H1 (cell line): ENCODE measurements at regions not wholly inside any gene's neighbourhood (a gene's known extent, or its start where the extent isn't known, plus 50 kb on each side); places are given as distances from the start of the nearest gene placed in this dataset.

Source experiments
- CTCF ChIA-PET: fragments of 300-600 bp; sonication (Branson Sonifier 250); formaldehyde crosslinking; loops from one replicate; lab custom pipeline; 2021; ENCODE audit not compliant: partially characterized antibody; lab: Charles Lee
- POLR2A ChIA-PET: fragments of 300-600 bp; sonication (Branson Sonifier 250); formaldehyde crosslinking; loops from one replicate; lab custom pipeline; 2021; ENCODE audit warnings: inconsistent platforms; ENCODE audit not compliant: partially characterized antibody; lab: Charles Lee
- DNase-seq, 2 experiments: peaks; one replicate each; pipeline versions ENCODE4 v3.0.0 to v3.0.0-alpha.2; 2010 to 2022; ENCODE audit warnings: low spot score in 2 of 2, low read depth in 1 of 2, mixed read lengths in 1 of 2
- FAIRE-seq: peaks from 2 replicates; lab custom pipeline; 2011; peaks lifted over from hg19 to GRCh38; lab: Jason Lieb, UNC
- H2AFZ ChIP-seq: 2 replicates; pipeline ENCODE4 v1.8.1; 2012; ENCODE audit warnings: low read length, inconsistent platforms
- H2AK5ac ChIP-seq: 2 replicates; pipeline ENCODE4 v1.6.1; 2013; ENCODE audit warnings: low read depth, low read length
- H2BK120ac ChIP-seq: replicated peaks from 2 replicates; pipeline ENCODE3; 2013; ENCODE audit warnings: low read depth, low read length, inconsistent platforms
- H2BK12ac ChIP-seq: 2 replicates; pipeline ENCODE4 v1.6.1; 2013; ENCODE audit warnings: low read depth, low read length
- H2BK15ac ChIP-seq: 2 replicates; pipeline ENCODE4 v1.6.1; 2013; ENCODE audit warnings: low read length
- H2BK20ac ChIP-seq: 2 replicates; pipeline ENCODE4 v1.6.1; 2013; ENCODE audit warnings: low read length
- H2BK5ac ChIP-seq: 2 replicates; pipeline ENCODE4 v1.6.1; 2013; ENCODE audit warnings: low read depth, low read length
- H3K14ac ChIP-seq: 2 replicates; pipeline ENCODE4 v1.6.1; 2013; ENCODE audit warnings: inconsistent platforms; ENCODE audit not compliant: insufficient read length
- H3K18ac ChIP-seq: 2 replicates; pipeline ENCODE4 v1.6.1; 2013; ENCODE audit warnings: low read length; ENCODE audit errors: extremely low read depth
- H3K23ac ChIP-seq: 2 replicates; pipeline ENCODE4 v1.6.1; 2013; ENCODE audit warnings: inconsistent platforms; ENCODE audit not compliant: insufficient read length
- H3K23me2 ChIP-seq: 2 replicates; pipeline ENCODE4 v1.6.1; 2013; ENCODE audit warnings: low read depth, low read length
- H3K27ac ChIP-seq: 2 replicates; pipeline ENCODE4 v1.6.1; 2011; ENCODE audit warnings: low read depth, low read length, inconsistent platforms
- H3K27me3 ChIP-seq, 4 experiments: replicated peaks in 1 of 4; 1 replicate in 1 of 4; 2 replicates in 3 of 4; pipeline versions ENCODE4 v1.6.1 to v1.8.1; 2011 to 2013; ENCODE audit warnings: low read length in 3 of 4, mild to moderate bottlenecking in 3 of 4, inconsistent platforms in 2 of 4, mixed read lengths in 2 of 4, moderate library complexity in 1 of 4; ENCODE audit not compliant: control insufficient read depth in 3 of 4, insufficient read depth in 3 of 4; ENCODE audit errors: extremely low read depth in 1 of 4
- H3K36me3 ChIP-seq, 4 experiments: 2 replicates each; pipeline versions ENCODE4 v1.6.1 to v1.8.1; 2011 to 2013; ENCODE audit warnings: mild to moderate bottlenecking in 4 of 4, low read length in 3 of 4, moderate library complexity in 2 of 4, control low read depth in 1 of 4, inconsistent platforms in 1 of 4; ENCODE audit not compliant: insufficient read depth in 4 of 4, control insufficient read depth in 2 of 4
- H3K4ac ChIP-seq: replicated peaks from 2 replicates; pipeline ENCODE3; 2013; ENCODE audit warnings: low read length, low read depth, mixed read lengths, inconsistent platforms; ENCODE audit not compliant: insufficient read length
- H3K4me1 ChIP-seq, 4 experiments: replicated peaks in 1 of 4; 1 replicate in 1 of 4; 2 replicates in 3 of 4; pipeline versions ENCODE4 v1.6.1 to v1.8.1; 2011 to 2013; ENCODE audit warnings: low read length in 3 of 4, inconsistent platforms in 2 of 4, mixed read lengths in 1 of 4; ENCODE audit not compliant: insufficient read depth in 4 of 4, control insufficient read depth in 3 of 4
- H3K4me2 ChIP-seq, 2 experiments: 2 replicates each; pipeline versions ENCODE4 v1.6.1 to v1.8.1; 2011 to 2013; ENCODE audit warnings: low read depth in 2 of 2, low read length in 2 of 2, control low read depth in 1 of 2, inconsistent platforms in 1 of 2, mild to moderate bottlenecking in 1 of 2; ENCODE audit not compliant: insufficient read depth in 1 of 2
- H3K4me3 ChIP-seq, 4 experiments: fragments of 200-600, 300-600 bp in 1 of 4; sonication (generic), shearing (Covaris generic), sonication (Bioruptor Twin) in 1 of 4; 2 replicates each; pipeline versions ENCODE4 v1.5.1 to v1.8.1; 2011 to 2016; ENCODE audit warnings: low read length in 4 of 4, low read depth in 3 of 4, control low read depth in 2 of 4, inconsistent platforms in 2 of 4, mild to moderate bottlenecking in 2 of 4, mixed read lengths in 1 of 4, moderate library complexity in 1 of 4; ENCODE audit not compliant: insufficient read depth in 2 of 4; ENCODE audit errors: extremely low read depth in 1 of 4
- H3K56ac ChIP-seq: replicated peaks from 2 replicates; pipeline ENCODE3; 2013; ENCODE audit warnings: low read depth, mild to moderate bottlenecking, mixed read lengths, low read length, inconsistent platforms; ENCODE audit not compliant: insufficient read length
- H3K79me1 ChIP-seq: 2 replicates; pipeline ENCODE4 v1.6.1; 2013; ENCODE audit warnings: low read depth, low read length, control low read depth
- H3K79me2 ChIP-seq, 2 experiments: 2 replicates each; pipeline versions ENCODE4 v1.6.1 to v1.8.1; 2012 to 2013; ENCODE audit warnings: low read length in 2 of 2, mild to moderate bottlenecking in 2 of 2, inconsistent platforms in 1 of 2; ENCODE audit not compliant: insufficient read depth in 2 of 2, control insufficient read depth in 1 of 2
- H3K9ac ChIP-seq, 4 experiments: replicated peaks in 1 of 4; 1 replicate in 1 of 4; 2 replicates in 3 of 4; pipeline versions ENCODE4 v1.6.1 to v1.8.1; 2011 to 2013; ENCODE audit warnings: low read depth in 3 of 4, low read length in 3 of 4, control low read depth in 2 of 4, mild to moderate bottlenecking in 2 of 4, moderate library complexity in 2 of 4, inconsistent platforms in 1 of 4; ENCODE audit errors: extremely low read depth in 1 of 4
- H3K9me3 ChIP-seq, 2 experiments: 2 replicates each; pipeline versions ENCODE4 v1.6.1 to v1.8.1; 2012 to 2013; ENCODE audit warnings: mild to moderate bottlenecking in 2 of 2, moderate library complexity in 2 of 2, control low read depth in 1 of 2, inconsistent platforms in 1 of 2, low read depth in 1 of 2, low read length in 1 of 2, mixed read lengths in 1 of 2; ENCODE audit not compliant: insufficient read depth in 2 of 2
- H4K20me1 ChIP-seq, 2 experiments: replicated peaks in 1 of 2; 2 replicates each; pipeline versions ENCODE3 to v1.8.1; 2011 to 2013; ENCODE audit warnings: inconsistent platforms in 2 of 2, low read length in 2 of 2, mild to moderate bottlenecking in 1 of 2; ENCODE audit not compliant: insufficient read depth in 2 of 2, control insufficient read depth in 1 of 2
- H4K5ac ChIP-seq: 2 replicates; pipeline ENCODE4 v1.6.1; 2013; ENCODE audit warnings: low read length, low read depth, mixed read lengths, inconsistent platforms; ENCODE audit not compliant: insufficient read length
- H4K8ac ChIP-seq: 2 replicates; pipeline ENCODE4 v1.8.0; 2013; ENCODE audit warnings: mild to moderate bottlenecking, moderate library complexity, low read length, inconsistent platforms; ENCODE audit not compliant: insufficient read depth; ENCODE audit errors: extremely low read depth
- H4K91ac ChIP-seq: replicated peaks from 2 replicates; pipeline ENCODE3; 2013; ENCODE audit warnings: low read length, mixed read lengths, inconsistent platforms; ENCODE audit not compliant: insufficient read length
- CBX5 ChIP-seq: fragments of 300-800, 300-1000 bp; sonication (generic); IDR thresholded peaks from 2 replicates; pipeline ENCODE4 v1.7.1; 2016; ENCODE audit warnings: antibody characterized with exemption, low read length, low read depth
- CEBPB ChIP-seq: IDR thresholded peaks from 2 replicates; pipeline ENCODE4 v1.6.1; 2012; ENCODE audit warnings: low read depth, low read length
- JUN ChIP-seq: IDR thresholded peaks from 2 replicates; pipeline ENCODE4 v1.6.1; 2011; ENCODE audit warnings: low read depth, mild to moderate bottlenecking, improper control_type of control experiment, low read length
- NRF1 ChIP-seq: IDR thresholded peaks from 2 replicates; pipeline ENCODE4 v1.6.1; 2011; ENCODE audit warnings: mild to moderate bottlenecking, low read depth, low read length, improper control_type of control experiment
- POLR2AphosphoS5 ChIP-seq: IDR thresholded peaks from 2 replicates; pipeline ENCODE4 v1.6.1; 2011; ENCODE audit warnings: low read depth, low read length
- RBBP5 ChIP-seq: IDR thresholded peaks from 2 replicates; pipeline ENCODE4 v1.7.1; 2012; ENCODE audit warnings: low read depth, mild to moderate bottlenecking, inconsistent platforms, low read length, moderate library complexity, borderline replicate concordance
- SP4 ChIP-seq: IDR thresholded peaks from 2 replicates; pipeline ENCODE4 v1.6.1; 2012; ENCODE audit warnings: low read length, inconsistent platforms
- SRF ChIP-seq: IDR thresholded peaks from 2 replicates; pipeline ENCODE4 v1.6.1; 2011; ENCODE audit warnings: mild to moderate bottlenecking, low read depth, low read length, moderate library complexity
- WGBS, 2 experiments: shearing (Covaris generic) in 1 of 2; methylation state at CpG; one replicate each; pipeline versions ENCODE4 v1.1.6 to v1.1.7; 2013 to 2015; ENCODE audit warnings: low lambda C conversion rate in 2 of 2, mixed read lengths in 2 of 2, inconsistent platforms in 1 of 2, low coverage in 1 of 2, missing lambda C conversion rate in 1 of 2; ENCODE audit not compliant: insufficient replicate concordance in 2 of 2, insufficient coverage in 1 of 2, insufficient read length in 1 of 2; ENCODE audit errors: extremely low coverage in 1 of 2, missing lambda C conversion rate in 1 of 2; 5-methylcytosine and 5-hydroxymethylcytosine counted together
- TF ChIP-seq, protein P1 (sequence below): IDR thresholded peaks from 2 replicates; pipeline ENCODE4 v1.6.1; 2012; ENCODE audit warnings: low read length, inconsistent platforms
- TF ChIP-seq, protein P2 (sequence below), 3 experiments: IDR thresholded peaks; 1 replicate in 2 of 3; 2 replicates in 1 of 3; pipeline versions ENCODE4 v1.5.1 to v1.6.1; 2011; ENCODE audit warnings: low read length in 3 of 3, mild to moderate bottlenecking in 3 of 3, inconsistent platforms in 2 of 3, low read depth in 1 of 3, moderate library complexity in 1 of 3; ENCODE audit not compliant: insufficient read depth in 1 of 3; ENCODE audit errors: control extremely low read depth in 1 of 3

DNA sequence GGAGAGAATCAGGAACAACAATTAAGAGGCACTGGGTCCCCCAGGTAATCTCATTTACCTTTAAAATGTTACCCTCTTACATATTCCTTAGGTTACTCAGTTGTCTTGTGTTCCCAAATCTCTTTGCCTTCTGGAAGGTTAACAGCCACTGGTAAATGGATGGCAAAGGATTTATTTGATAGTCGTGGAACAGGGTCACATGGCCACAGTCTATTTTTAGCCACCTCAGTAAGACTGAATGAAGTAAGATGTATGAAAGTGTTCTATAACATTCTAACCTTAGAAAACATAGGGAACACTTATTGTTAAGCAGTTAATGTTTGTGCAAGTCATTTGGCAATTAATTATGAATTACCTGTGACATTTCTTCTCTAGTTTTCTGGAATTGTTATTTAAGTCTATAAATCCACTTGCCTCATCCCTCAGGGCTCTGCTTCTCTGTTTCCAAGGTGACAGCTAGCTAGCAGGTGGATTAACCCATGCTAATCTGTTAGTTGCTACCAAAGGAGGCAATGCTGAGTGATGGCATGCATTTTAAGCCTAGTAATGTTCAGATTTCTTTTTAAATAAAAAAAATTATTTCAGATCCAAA, 211.0 kb downstream of the PIK3C3 start:
- no peak overlapping the region for H2BK15ac ChIP-seq

More for the DNA sequence above, 211.0 kb downstream of the PIK3C3 start:
- ChIA-PET POLR2A (no interaction called here), CTCF (interaction anchor here (1.2 kb wide), 1 partner anchor 52 kb away, joined by 3 read pairs; no protein-coding TSS in a partner anchor)
- H3K4me1 ChIP-seq: no peaks in the 10 kb centered on the region
- no peak overlapping the region for H2BK20ac ChIP-seq
- no peak overlapping the region for H3K4ac ChIP-seq
- H3K4me2 ChIP-seq: no peak overlapping the region
- TF ChIP-seq POLR2AphosphoS5 (no peak), SRF (no peak), SP4 (no peak), RBBP5 (no peak), CEBPB (no peak), JUN (no peak), CBX5 (no peak), NRF1 (no peak)
- TF ChIP-seq, protein P1, sequence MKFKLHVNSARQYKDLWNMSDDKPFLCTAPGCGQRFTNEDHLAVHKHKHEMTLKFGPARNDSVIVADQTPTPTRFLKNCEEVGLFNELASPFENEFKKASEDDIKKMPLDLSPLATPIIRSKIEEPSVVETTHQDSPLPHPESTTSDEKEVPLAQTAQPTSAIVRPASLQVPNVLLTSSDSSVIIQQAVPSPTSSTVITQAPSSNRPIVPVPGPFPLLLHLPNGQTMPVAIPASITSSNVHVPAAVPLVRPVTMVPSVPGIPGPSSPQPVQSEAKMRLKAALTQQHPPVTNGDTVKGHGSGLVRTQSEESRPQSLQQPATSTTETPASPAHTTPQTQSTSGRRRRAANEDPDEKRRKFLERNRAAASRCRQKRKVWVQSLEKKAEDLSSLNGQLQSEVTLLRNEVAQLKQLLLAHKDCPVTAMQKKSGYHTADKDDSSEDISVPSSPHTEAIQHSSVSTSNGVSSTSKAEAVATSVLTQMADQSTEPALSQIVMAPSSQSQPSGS: no peak
- TF ChIP-seq, protein P2, sequence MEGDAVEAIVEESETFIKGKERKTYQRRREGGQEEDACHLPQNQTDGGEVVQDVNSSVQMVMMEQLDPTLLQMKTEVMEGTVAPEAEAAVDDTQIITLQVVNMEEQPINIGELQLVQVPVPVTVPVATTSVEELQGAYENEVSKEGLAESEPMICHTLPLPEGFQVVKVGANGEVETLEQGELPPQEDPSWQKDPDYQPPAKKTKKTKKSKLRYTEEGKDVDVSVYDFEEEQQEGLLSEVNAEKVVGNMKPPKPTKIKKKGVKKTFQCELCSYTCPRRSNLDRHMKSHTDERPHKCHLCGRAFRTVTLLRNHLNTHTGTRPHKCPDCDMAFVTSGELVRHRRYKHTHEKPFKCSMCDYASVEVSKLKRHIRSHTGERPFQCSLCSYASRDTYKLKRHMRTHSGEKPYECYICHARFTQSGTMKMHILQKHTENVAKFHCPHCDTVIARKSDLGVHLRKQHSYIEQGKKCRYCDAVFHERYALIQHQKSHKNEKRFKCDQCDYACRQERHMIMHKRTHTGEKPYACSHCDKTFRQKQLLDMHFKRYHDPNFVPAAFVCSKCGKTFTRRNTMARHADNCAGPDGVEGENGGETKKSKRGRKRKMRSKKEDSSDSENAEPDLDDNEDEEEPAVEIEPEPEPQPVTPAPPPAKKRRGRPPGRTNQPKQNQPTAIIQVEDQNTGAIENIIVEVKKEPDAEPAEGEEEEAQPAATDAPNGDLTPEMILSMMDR (IDR thresholded peaks at IDR 0.05; ENCODE audit: control extremely low read depth in 1 of 3, insufficient read depth in 1 of 3, low read depth in 1 of 3, low read length in 3 of 3): no peak
- no peaks in the 10 kb centered on the region for H3K79me1 ChIP-seq
- no peak overlapping the region for H3K23ac ChIP-seq
- no peaks in the 10 kb centered on the region for H3K79me2 ChIP-seq
- no peaks in the 10 kb centered on the region for H3K9me3 ChIP-seq
- H3K56ac ChIP-seq: no peak overlapping the region
- no peak overlapping the region for H2BK5ac ChIP-seq
- H4K20me1 ChIP-seq: no peaks in the 10 kb centered on the region
- H3K9ac ChIP-seq: no peak overlapping the region
- no peak overlapping the region for H4K8ac ChIP-seq
- no peak overlapping the region for H4K91ac ChIP-seq
- H3K14ac ChIP-seq: no peak overlapping the region
- H3K4me3 ChIP-seq: no peak overlapping the region
- H3K18ac ChIP-seq: no peak overlapping the region
- H2BK12ac ChIP-seq: no peak overlapping the region
- no peak overlapping the region for H4K5ac ChIP-seq
- no peak overlapping the region for H2BK120ac ChIP-seq
- DNase-seq (no peak), FAIRE-seq (no peak)
- H2AK5ac ChIP-seq: no peak overlapping the region
- H2AFZ ChIP-seq: no peak overlapping the region
- WGBS, 2 experiments: 80% methylated on average over 1 of the region's 1 CpG; no CpG with 5 or more reads in 1 of the 2 experiments
- H3K23me2 ChIP-seq: no peaks in the 10 kb centered on the region; the same call in 1 of the 2 replicates
- no peak overlapping the region for H3K27ac ChIP-seq
- no peaks in the 10 kb centered on the region for H3K36me3 ChIP-seq
- no peaks in the 10 kb centered on the region for H3K27me3 ChIP-seq
